ENCODE measurements at regions not wholly inside any gene's neighbourhood (a gene's known extent, or its start where the extent isn't known, plus 50 kb on each side); places are given as distances from the start of the nearest gene placed in this dataset.

DNA sequence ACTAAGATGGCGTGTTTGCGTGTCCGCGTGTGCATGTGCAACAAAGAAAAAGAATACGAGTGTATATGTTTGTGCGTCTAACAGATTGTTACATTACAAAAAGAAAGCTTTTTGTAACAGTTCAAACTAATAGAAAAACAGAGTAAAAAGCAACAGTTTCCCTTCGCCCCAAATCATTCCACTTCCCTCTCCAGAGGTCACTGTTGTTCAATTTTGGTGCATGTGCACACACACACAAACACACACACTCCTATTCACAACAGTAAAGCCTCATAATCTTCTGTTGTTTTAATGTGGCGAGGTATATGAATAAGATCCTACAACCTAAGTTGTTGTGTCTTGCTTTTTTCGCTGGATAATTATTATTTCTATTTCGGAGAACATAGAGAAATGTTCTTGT is 357.3 kb upstream of the SLC8A1 start:
- DNase-seq = no peak

GRCh38 chr2:40814616-40815015 is 362.7 kb upstream of the SLC8A1 start:
- DNase-seq = no peak

DNA sequence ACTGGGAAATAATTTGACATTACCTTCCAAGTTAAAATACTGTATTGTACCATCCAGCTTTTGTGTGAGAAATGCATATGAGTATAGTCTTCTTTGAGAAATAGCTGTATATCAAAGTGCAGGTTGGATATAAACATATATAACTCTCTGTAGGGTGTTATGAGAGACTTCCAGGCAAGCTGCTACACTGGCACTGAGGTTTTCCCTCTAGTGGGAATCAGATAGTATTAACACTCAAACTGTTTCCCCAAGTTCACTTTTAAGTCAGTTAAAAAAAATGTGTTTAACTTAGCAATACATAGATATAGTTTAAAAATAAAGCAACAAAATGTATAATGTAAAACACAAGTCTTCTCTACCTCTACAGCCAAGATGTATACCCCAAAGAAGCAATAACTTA is 368.4 kb upstream of the SLC8A1 start:
- no peak for DNase-seq

DNA sequence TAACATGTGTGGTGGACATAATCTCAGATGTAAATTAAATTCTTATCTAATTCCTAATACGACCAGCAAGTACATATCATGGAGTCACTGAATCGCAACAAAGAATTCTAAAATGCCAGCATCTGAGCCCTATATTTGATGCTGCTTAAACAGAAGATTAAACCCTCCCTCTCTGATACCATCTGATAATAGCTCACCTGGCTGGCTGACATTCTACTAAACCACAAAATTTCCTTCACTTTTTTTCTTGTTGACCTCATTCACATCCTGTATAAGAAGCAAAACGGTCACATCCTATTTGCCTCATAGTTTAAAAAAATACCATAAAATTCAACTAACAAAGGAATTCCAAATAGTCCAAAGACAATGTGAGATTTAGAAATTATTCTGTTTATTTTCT is 371.6 kb upstream of the SLC8A1 start:
- DNase-seq = no peak

- no peak for DNase-seq
Observed at GRCh38 chr2:40824278-40824677, 372.4 kb upstream of the SLC8A1 start.

DNA sequence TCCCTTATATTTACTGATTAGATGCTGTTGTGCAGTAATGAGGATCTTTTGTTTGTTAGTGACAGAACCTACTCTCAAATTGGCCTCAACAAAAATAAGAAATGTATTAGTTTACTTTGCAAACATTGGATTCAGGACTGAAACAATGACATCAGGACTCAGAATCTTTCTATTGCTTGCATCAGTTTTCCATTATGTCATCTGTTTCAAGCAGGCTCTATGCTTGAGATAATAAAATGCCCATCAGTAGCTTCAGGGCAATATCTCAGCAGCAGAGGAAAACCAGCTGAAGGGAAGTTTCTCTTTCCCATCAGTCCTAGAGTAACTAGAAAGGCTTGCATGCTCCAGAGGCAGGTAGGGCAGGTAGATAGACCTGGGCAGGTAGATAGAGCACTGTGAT is 375.5 kb upstream of the SLC8A1 start:
- DNase-seq = no peak

DNA sequence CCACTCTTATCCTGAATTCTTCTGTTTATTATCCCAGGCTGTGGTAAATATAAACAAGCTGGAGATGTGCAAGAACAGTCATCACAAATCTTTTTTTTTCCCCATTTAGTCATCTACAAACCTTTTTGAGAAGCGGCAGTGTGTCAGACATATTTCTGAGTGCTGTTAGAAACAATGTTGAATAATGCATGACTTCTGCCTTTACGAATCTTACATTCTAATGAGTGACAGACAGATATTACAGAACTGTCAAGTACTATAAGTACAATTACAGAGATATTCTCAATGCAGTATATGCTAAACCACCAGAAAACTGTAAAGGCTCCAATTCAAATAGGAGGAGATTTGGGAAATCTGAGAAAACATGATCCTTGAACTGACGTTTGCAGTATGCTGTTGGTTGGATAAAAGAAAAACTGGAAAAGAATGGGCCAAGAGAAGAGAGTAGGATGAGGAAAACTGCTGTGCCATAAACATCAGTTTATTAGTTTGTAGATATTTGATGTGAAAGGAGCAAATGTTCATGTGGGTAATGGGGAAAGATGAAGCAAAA is 379.5 kb upstream of the SLC8A1 start:
- DNase-seq = no peak

- no peak for DNase-seq
Observed at GRCh38 chr2:40841856-40842255, 390.0 kb upstream of the SLC8A1 start.

GRCh38 chr2:40844353-40845277 is 392.7 kb upstream of the SLC8A1 start:
- no peak for DNase-seq

DNA sequence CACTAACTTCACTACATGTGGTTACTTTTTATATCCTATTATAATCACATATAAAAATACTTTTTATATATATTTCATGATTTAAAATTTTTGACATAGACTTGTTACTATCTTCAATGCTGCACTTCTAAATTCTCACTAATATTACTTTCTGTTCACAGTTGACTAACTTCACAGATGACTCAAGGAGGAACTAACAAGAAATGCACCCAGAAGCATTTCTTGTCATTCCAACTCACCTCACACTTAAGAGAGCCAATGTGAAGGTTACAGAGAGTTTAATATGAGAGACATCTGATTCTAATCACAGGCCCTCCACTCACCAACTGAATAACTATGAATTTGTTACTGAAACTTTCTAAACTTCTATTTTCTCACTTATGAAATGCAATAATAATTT is 399.8 kb upstream of the SLC8A1 start:
- DNase-seq = no peak

GRCh38 chr2:40859617-40860016 is 407.7 kb upstream of the SLC8A1 start:
- DNase-seq = no peak

DNA sequence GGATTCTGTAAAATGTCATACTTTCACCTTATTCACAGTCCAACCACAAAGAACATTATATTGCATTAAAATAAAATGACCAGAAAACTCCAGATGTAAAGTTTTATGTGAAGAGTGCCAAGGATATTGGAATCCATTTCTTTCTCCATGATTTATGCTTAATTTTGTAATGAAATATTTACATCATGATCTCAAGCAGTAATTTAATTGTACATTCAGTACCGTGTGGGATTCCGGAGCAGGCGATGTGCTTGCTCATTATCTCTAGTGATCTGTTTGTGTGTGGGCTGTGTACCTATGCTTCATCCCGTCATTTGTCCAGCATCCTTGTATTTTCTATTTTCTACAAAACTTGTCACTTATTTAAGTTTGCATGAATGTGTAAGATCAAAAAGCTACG is 415.9 kb upstream of the SLC8A1 start:
- no peak for DNase-seq

DNA sequence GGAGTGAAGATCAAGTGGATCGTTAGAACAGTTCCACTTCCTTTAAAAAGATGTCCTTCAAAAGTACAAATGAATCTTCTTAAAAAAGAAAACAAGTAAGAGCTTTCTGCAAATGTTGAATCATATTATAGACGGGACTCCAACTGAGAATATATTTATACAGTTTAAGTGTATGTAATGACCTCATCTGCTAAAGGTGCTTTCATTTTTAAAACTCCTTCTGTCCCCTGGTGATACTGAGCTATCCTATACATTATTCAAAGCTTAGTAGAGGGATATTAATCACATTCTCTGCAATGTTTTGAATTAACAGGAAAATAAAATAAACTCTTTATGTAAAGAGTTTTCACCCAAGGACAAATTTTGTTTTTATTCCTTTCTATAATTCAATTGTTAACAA is 420.7 kb upstream of the SLC8A1 start:
- no peak for DNase-seq

- DNase-seq = no peak
Observed at GRCh38 chr2:40874380-40874779, 422.5 kb upstream of the SLC8A1 start.

DNA sequence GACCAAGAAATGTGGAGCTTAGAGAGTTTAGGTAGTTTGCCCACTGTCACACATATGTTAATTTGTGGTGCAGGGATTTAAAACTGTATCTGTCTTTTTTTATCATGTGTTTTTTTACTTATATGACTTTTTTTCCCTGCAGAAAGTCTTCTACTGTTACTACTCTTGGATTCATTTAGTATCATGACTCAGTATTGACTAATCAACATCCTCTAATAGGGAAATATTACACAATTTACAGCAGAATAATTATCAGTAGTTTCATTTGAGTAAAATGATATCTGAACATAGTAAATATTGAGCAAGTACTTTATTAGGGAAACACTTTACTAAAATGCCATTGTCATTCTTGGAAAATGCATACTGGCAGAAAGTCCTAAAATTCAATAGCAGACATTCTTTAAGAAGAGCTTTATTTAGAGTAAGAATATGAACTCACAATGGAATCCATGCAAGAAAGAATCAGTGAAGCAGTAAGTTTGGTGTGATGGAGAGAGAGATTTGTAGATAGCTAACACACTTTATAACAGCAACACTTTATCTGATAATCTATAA is 425.9 kb upstream of the SLC8A1 start:
- no peak for DNase-seq

- DNase-seq = no peak
Observed at GRCh38 chr2:40879305-40879704, 427.4 kb upstream of the SLC8A1 start.

GRCh38 chr2:40886100-40886499 is 434.2 kb upstream of the SLC8A1 start:
- DNase-seq = no peak

GRCh38 chr2:40886655-40887054 is 434.8 kb upstream of the SLC8A1 start:
- DNase-seq = no peak

DNA sequence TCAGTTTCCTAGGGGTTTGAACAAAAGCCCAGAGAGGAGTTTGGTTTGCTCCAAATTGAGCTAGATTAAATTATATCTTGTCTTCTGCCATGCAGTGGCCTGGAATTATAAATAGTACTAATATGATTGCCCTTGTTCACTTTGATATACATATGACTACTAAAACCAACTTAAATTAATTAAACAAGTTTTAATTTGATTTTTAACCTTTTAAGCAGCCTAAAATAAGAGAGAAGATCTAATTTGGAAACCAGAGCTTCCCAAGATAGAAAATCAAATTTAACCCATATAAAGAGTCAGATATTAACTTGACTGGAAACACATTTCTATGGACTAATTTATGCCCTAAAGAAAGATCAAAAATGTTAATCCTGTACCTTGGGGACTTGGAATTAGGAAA is 444.5 kb upstream of the SLC8A1 start:
- no peak for DNase-seq

- no peak for DNase-seq
Observed at GRCh38 chr2:40914666-40915065, 462.8 kb upstream of the SLC8A1 start.

- DNase-seq = no peak
Observed at GRCh38 chr2:40915651-40916050, 463.8 kb upstream of the SLC8A1 start.

DNA sequence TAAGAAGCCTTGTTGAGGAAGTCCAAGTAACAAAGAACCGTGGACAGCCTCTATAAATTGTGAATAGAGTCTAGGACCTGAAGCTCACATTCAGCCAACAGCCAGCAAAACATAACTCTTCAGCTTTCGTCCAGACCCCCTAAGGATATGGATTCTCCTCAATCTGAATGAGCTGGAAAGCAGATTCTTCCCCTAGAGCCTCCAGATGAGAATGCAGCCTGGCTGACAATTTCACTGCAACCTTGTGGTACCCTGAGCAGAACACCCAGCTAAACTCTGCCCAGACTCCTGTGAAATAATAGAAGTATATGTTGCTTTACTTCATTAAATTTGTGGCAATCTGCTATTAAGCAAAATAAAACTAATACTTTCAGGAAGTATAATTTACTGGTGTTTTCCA is 483.5 kb upstream of the SLC8A1 start:
- no peak for DNase-seq

GRCh38 chr2:40937284-40937683 is 485.4 kb upstream of the SLC8A1 start:
- DNase-seq = no peak

GRCh38 chr2:40953341-40953740 is 501.5 kb upstream of the SLC8A1 start:
- DNase-seq = no peak

Data from CD4-positive, alpha-beta T cell treated with Interleukin-17A for 4 hours (primary cell).